COLO668 (cell line): ENCODE measurements at regions not wholly inside any gene's neighbourhood (a gene's known extent, or its start where the extent isn't known, plus 50 kb on each side); places are given as distances from the start of the nearest gene placed in this dataset.
"Not testable (repeated sequence)": the region's sequence is repeated elsewhere in the genome, so short reads cannot be mapped to it uniquely, and the experiment has no call there.

Experiments used
- DNase-seq: peaks from one replicate; lab custom pipeline; 2025; ENCODE audit not compliant: unreplicated experiment; lab: John Stamatoyannopoulos, UW

- no peak for DNase-seq
Observed at GRCh38 chr22:44630826-44631225, 71.2 kb upstream of the PRR5 start.

GRCh38 chr22:44628835-44629234 is 73.2 kb upstream of the PRR5 start:
- no peak for DNase-seq

GRCh38 chr22:44628273-44628672 is 73.7 kb upstream of the PRR5 start:
- DNase-seq, result no peak

GRCh38 chr22:44627521-44628139 is 74.4 kb upstream of the PRR5 start:
- no peak for DNase-seq

GRCh38 chr22:44625981-44626687 is 75.9 kb upstream of the PRR5 start:
- DNase-seq, result peak; percentile 71

- DNase-seq, result no peak
Observed at GRCh38 chr22:44625421-44625760, 76.6 kb upstream of the PRR5 start.

- DNase-seq, result no peak
Observed at GRCh38 chr22:44624689-44625420, 77.1 kb upstream of the PRR5 start.

GRCh38 chr22:44623771-44624510 is 78.1 kb upstream of the PRR5 start:
- DNase-seq, result peak; percentile 79

GRCh38 chr22:44622679-44623078 is 79.3 kb upstream of the PRR5 start:
- DNase-seq, result peak; percentile 25

- peak; percentile 89 for DNase-seq
Observed at GRCh38 chr22:44622147-44622427, 79.9 kb upstream of the PRR5 start.

GRCh38 chr22:44621401-44622146 is 80.4 kb upstream of the PRR5 start:
- no peak for DNase-seq

- DNase-seq, result peak; percentile 39
Observed at GRCh38 chr22:44620841-44621257, 81.2 kb upstream of the PRR5 start.

GRCh38 chr22:44620129-44620840 is 81.7 kb upstream of the PRR5 start:
- DNase-seq, result peak; percentile 96

- not testable (repeated sequence) for DNase-seq
Observed at GRCh38 chr22:44619560-44620128, 82.4 kb upstream of the PRR5 start.

- not testable (repeated sequence) for DNase-seq
Observed at GRCh38 chr22:44618910-44619309, 83.1 kb upstream of the PRR5 start.

- DNase-seq, result no peak
Observed at GRCh38 chr22:44618400-44618799, 83.6 kb upstream of the PRR5 start.

- DNase-seq, result no peak
Observed at GRCh38 chr22:44617828-44618227, 84.2 kb upstream of the PRR5 start.

- peak; percentile 16 for DNase-seq
Observed at GRCh38 chr22:44616882-44617655, 84.9 kb upstream of the PRR5 start.

GRCh38 chr22:44616461-44616860 is 85.5 kb upstream of the PRR5 start:
- DNase-seq, result no peak
